Uterus (tissue), 3 donors: ENCODE measurements at regions not wholly inside any gene's neighbourhood (a gene's known extent, or its start where the extent isn't known, plus 50 kb on each side); places are given as distances from the start of the nearest gene placed in this dataset. TPM values are rescaled to one million over a fixed set of nuclear protein-coding genes. Genes with fewer than 3 reads are reported as not detected.

Experiments used
- DNase-seq, 2 donors: peaks; one replicate each; pipeline ENCODE4 v3.0.0-alpha.2; 2019 to 2020
- H3K27ac ChIP-seq, 2 donors: fragments of 200-600 bp; sonication (generic); 1 replicate in 1 of 2; 2 replicates in 1 of 2; pipeline ENCODE4 v1.5.1; 2016 to 2018
- H3K27me3 ChIP-seq, 2 donors: fragments of 200-600 bp; sonication (generic); one replicate each; pipeline ENCODE4 v1.5.1; 2018 to 2019; ENCODE audit warnings: control low read depth in 1 of 2
- H3K36me3 ChIP-seq, 2 donors: fragments of 200-600 bp; sonication (generic); one replicate each; pipeline ENCODE4 v1.5.1; 2019; ENCODE audit warnings: control low read depth in 1 of 2
- H3K4me1 ChIP-seq, 2 donors: fragments of 200-600 bp; sonication (generic); one replicate each; pipeline ENCODE4 v1.5.1; 2018 to 2019; ENCODE audit warnings: control low read depth in 1 of 2
- H3K4me3 ChIP-seq, 2 donors: fragments of 200-600 bp; sonication (generic); 1 replicate in 1 of 2; 2 replicates in 1 of 2; pipeline ENCODE4 v1.5.1; 2018 to 2019; ENCODE audit warnings: mild to moderate bottlenecking in 1 of 2
- H3K9me3 ChIP-seq, 2 donors: fragments of 200-600 bp; sonication (generic); one replicate each; pipeline ENCODE4 v1.5.1; 2019; ENCODE audit warnings: control low read depth in 1 of 2
- CTCF ChIP-seq, 4 experiments: fragments of 200-600 bp in 2 of 4; fragments of 450-650 bp in 2 of 4; sonication (generic) in 2 of 4; IDR thresholded peaks; one replicate each; pipeline ENCODE4 v1.5.1; 2016 to 2019; ENCODE audit warnings: antibody characterized with exemption in 4 of 4, mild to moderate bottlenecking in 2 of 4, moderate library complexity in 1 of 4
- POLR2A ChIP-seq, 2 donors: fragments of 450-650 bp; IDR thresholded peaks; one replicate each; pipeline ENCODE4 v1.6.1; 2016; ENCODE audit warnings: antibody characterized with exemption in 2 of 2, mild to moderate bottlenecking in 1 of 2, moderate library complexity in 1 of 2
- intact Hi-C: fragments of 100-400 bp; cut with DNase I; formaldehyde crosslinking; loops from one replicate; pipeline ENCODE4 v1.15.1; 2023; ENCODE audit warnings: low total_unique reads
- small RNA-seq: library from RNA; depleted of rRNA; stranded (forward); fragments of <200 nt; gene quantifications from one replicate; pipeline ENCODE3, GENCODE V24; 2016
- donor health status: DM: yes; HTN: yes; CAD: no.

GRCh38 chr4:164701665-164702064, 52.3 kb upstream of the SMIM31 start:
- Histone ChIP-seq H3K27ac (no peak overlapping the region), H3K4me3 (no peak overlapping the region), H3K36me3 (no peaks in the 10 kb centered on the region), H3K4me1 (no peaks in the 10 kb centered on the region), H3K9me3 (no peaks in the 10 kb centered on the region), H3K27me3 (no peaks in the 10 kb centered on the region)
- intact Hi-C loops: no loop called here
- DNase-seq: no peak
- TF ChIP-seq POLR2A (IDR thresholded peaks at IDR 0.05) (no peak), CTCF (IDR thresholded peaks at IDR 0.05) (no peak)

Small RNA genes in the stretch of these regions (small RNA-seq; reads per million reads assigned to genes)
- gene AC074198.2 (not detected), gene RNU6-284P (not detected)
